A673 (cell line): ENCODE measurements at regions not wholly inside any gene's neighbourhood (a gene's known extent, or its start where the extent isn't known, plus 50 kb on each side); places are given as distances from the start of the nearest gene placed in this dataset.

Experiments
- EZH2 ChIP-seq: fragments of 200-600 bp; sonication (generic); IDR thresholded peaks from 2 replicates; pipeline ENCODE4 v1.6.1; 2017; ENCODE audit warnings: borderline replicate concordance, low read depth, mild to moderate bottlenecking, mixed read lengths, antibody characterized with exemption, low read length; ENCODE audit not compliant: poor library complexity, severe bottlenecking
- TF ChIP-seq, protein P1 (sequence below): fragments of 300-800, 200-600 bp; sonication (generic); conservative IDR thresholded peaks from 2 replicates; pipeline ENCODE4 v1.5.1; 2017; ENCODE audit warnings: low read depth, mild to moderate bottlenecking, antibody characterized with exemption, low read length, moderate library complexity, mixed read lengths

- TF ChIP-seq, protein P1, sequence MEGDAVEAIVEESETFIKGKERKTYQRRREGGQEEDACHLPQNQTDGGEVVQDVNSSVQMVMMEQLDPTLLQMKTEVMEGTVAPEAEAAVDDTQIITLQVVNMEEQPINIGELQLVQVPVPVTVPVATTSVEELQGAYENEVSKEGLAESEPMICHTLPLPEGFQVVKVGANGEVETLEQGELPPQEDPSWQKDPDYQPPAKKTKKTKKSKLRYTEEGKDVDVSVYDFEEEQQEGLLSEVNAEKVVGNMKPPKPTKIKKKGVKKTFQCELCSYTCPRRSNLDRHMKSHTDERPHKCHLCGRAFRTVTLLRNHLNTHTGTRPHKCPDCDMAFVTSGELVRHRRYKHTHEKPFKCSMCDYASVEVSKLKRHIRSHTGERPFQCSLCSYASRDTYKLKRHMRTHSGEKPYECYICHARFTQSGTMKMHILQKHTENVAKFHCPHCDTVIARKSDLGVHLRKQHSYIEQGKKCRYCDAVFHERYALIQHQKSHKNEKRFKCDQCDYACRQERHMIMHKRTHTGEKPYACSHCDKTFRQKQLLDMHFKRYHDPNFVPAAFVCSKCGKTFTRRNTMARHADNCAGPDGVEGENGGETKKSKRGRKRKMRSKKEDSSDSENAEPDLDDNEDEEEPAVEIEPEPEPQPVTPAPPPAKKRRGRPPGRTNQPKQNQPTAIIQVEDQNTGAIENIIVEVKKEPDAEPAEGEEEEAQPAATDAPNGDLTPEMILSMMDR, result no peak
- TF ChIP-seq EZH2, result no peak
These were observed 73.5 kb upstream of the PDC start for GRCh38 chr1:186534401-186534800.
